OCI-LY7 (cell line): ENCODE measurements at regions not wholly inside any gene's neighbourhood (a gene's known extent, or its start where the extent isn't known, plus 50 kb on each side); places are given as distances from the start of the nearest gene placed in this dataset.

Source experiments
- BruUV-seq: library from RNA; stranded (reverse); fragments of 400-500 nt; replicated peaks from 2 replicates; lab custom pipeline; 2021; lab: Mats Ljungman, UMichigan
- CTCF ChIA-PET: fragments of 300-600 bp; sonication (Branson Sonifier 250); formaldehyde crosslinking; loops from one replicate; lab custom pipeline; 2022; ENCODE audit warnings: antibody characterized with exemption; ENCODE audit not compliant: unreplicated experiment; lab: Charles Lee
- POLR2A ChIA-PET: fragments of 300-600 bp; sonication (Branson Sonifier 250); formaldehyde crosslinking; loops from one replicate; lab custom pipeline; 2022; ENCODE audit warnings: antibody characterized with exemption; lab: Charles Lee
- DNase-seq: peaks from one replicate; pipeline ENCODE4 v3.0.0-alpha.2; 2015; ENCODE audit warnings: low spot score
- H2AFZ ChIP-seq: fragments of 200-600 bp; sonication (generic), shearing (Covaris generic); 2 replicates; pipeline ENCODE4 v1.6.1; 2014; ENCODE audit warnings: mild to moderate bottlenecking, antibody characterized with exemption, low read length, moderate library complexity
- H3K27ac ChIP-seq: fragments of 200-600 bp; sonication (generic); 2 replicates; pipeline ENCODE4 v1.5.1; 2014; ENCODE audit warnings: mixed run types, low read depth, mild to moderate bottlenecking, moderate library complexity, low read length, inconsistent platforms; ENCODE audit not compliant: poor library complexity, severe bottlenecking
- H3K36me3 ChIP-seq: fragments of 200-600 bp; sonication (generic); 2 replicates; pipeline ENCODE4 v1.6.1; 2014; ENCODE audit warnings: mild to moderate bottlenecking, antibody characterized with exemption, low read length, moderate library complexity, mixed read lengths; ENCODE audit not compliant: insufficient read depth
- H3K4me1 ChIP-seq: fragments of 200-600 bp; sonication (generic); 2 replicates; pipeline ENCODE4 v1.5.1; 2014; ENCODE audit warnings: mild to moderate bottlenecking, low read length; ENCODE audit not compliant: insufficient read depth, poor library complexity, severe bottlenecking
- H3K4me2 ChIP-seq: fragments of 200-600 bp; sonication (generic); 2 replicates; pipeline ENCODE4 v1.6.1; 2014; ENCODE audit warnings: mild to moderate bottlenecking, low read length
- H3K4me3 ChIP-seq: fragments of 200-600 bp; sonication (generic); 2 replicates; pipeline ENCODE4 v1.5.1; 2014; ENCODE audit warnings: mild to moderate bottlenecking, low read depth, low read length; ENCODE audit not compliant: poor library complexity, severe bottlenecking
- H3K79me2 ChIP-seq: fragments of 200-600 bp; sonication (generic); 2 replicates; pipeline ENCODE4 v1.6.1; 2016; ENCODE audit warnings: low read depth, mild to moderate bottlenecking, low read length, moderate library complexity, mixed read lengths; ENCODE audit not compliant: insufficient read depth
- H3K9me2 ChIP-seq: fragments of 200-600 bp; sonication (generic); 2 replicates; pipeline ENCODE4 v1.6.1; 2016; ENCODE audit warnings: mild to moderate bottlenecking, low read length, mixed read lengths; ENCODE audit not compliant: insufficient read depth
- H3K9me3 ChIP-seq: fragments of 200-600 bp; sonication (generic); 2 replicates; pipeline ENCODE4 v1.6.1; 2014; ENCODE audit warnings: mild to moderate bottlenecking, mixed run types, low read length, mixed read lengths
- H4K20me1 ChIP-seq: fragments of 200-600 bp; sonication (generic); 2 replicates; pipeline ENCODE4 v1.6.1; 2014; ENCODE audit warnings: mild to moderate bottlenecking, antibody characterized with exemption, low read length, moderate library complexity, mixed read lengths; ENCODE audit not compliant: insufficient read depth
- CTCF ChIP-seq: fragments of 200-600 bp; sonication (generic); conservative IDR thresholded peaks from 2 replicates; pipeline ENCODE4 v1.5.1; 2014; ENCODE audit warnings: mild to moderate bottlenecking, antibody characterized with exemption, low read length, moderate library complexity, mixed read lengths
- EZH2phosphoT487 ChIP-seq: fragments of 200-600 bp; sonication (generic); IDR thresholded peaks from 2 replicates; pipeline ENCODE4 v1.6.1; 2018; ENCODE audit warnings: low read depth, borderline replicate concordance, mild to moderate bottlenecking, mixed run types, antibody characterized with exemption, low read length, moderate library complexity, mixed read lengths
- intact Hi-C: fragments of 100-400 bp; cut with micrococcal nuclease; formaldehyde crosslinking; loops from one replicate; pipeline ENCODE4 v1.10.0; 2022; ENCODE audit not compliant: unreplicated experiment

GRCh38 chr2:62329797-62330196 lies 133.9 kb downstream of the B3GNT2 start:
- no peak for DNase-seq
- Histone ChIP-seq H2AFZ (no peak overlapping the region), H3K27ac (no peak overlapping the region), H3K9me2 (no peaks in the 10 kb centered on the region), H4K20me1 (no peaks in the 10 kb centered on the region), H3K36me3 (no peaks in the 10 kb centered on the region), H3K4me2 (no peak overlapping the region), H3K4me1 (no peaks in the 10 kb centered on the region), H3K79me2 (no peaks in the 10 kb centered on the region), H3K9me3 (0 out of 2 replicates have a peak, but pooled peaks cover 8% of the 10 kb centered on the region), H3K4me3 (no peak overlapping the region)
- TF ChIP-seq CTCF (no peak), EZH2phosphoT487 (no peak)
- BruUV-seq = no TSS peak
- CTCF ChIA-PET = no interaction called here
- intact Hi-C loops = loop anchor here (5.0 kb wide), 1 partner anchor 1083 kb away; no protein-coding TSS in a partner anchor
- POLR2A ChIA-PET = interaction anchor here (0.6 kb wide), 1 partner anchor 416 kb away, joined by 3 read pairs; no protein-coding TSS in a partner anchor

- H3K36me3 ChIP-seq = no peaks in the 10 kb centered on the region
- no peak overlapping the region for H3K4me2 ChIP-seq
- CTCF ChIA-PET = no interaction called here
Observed at GRCh38 chr2:62326735-62327134, 130.8 kb downstream of the B3GNT2 start.

More at GRCh38 chr2:62326735-62327134, 130.8 kb downstream of the B3GNT2 start:
- Histone ChIP-seq H3K79me2 (no peaks in the 10 kb centered on the region), H4K20me1 (no peaks in the 10 kb centered on the region), H2AFZ (no peak overlapping the region), H3K4me3 (no peak overlapping the region), H3K9me2 (no peaks in the 10 kb centered on the region), H3K27ac (no peak overlapping the region), H3K4me1 (peaks cover 3% of the 10 kb centered on the region), H3K9me3 (0 out of 2 replicates have a peak, but pooled peaks cover 8% of the 10 kb centered on the region)
- POLR2A ChIA-PET = interaction anchor here (0.6 to 1.4 kb wide), 3 partner anchors 13 to 31 kb away, joined by 3 to 6 read pairs (median 4); no protein-coding TSS in a partner anchor
- TF ChIP-seq EZH2phosphoT487 (no peak), CTCF (no peak)
- BruUV-seq = no TSS peak
- DNase-seq = no peak
- intact Hi-C loops = no loop called here
